Liver (tissue), 3 donors: ENCODE measurements at regions not wholly inside any gene's neighbourhood (a gene's known extent, or its start where the extent isn't known, plus 50 kb on each side); places are given as distances from the start of the nearest gene placed in this dataset.

Experiments
- CTCF ChIP-seq: fragments of 150-350 bp; IDR thresholded peaks from 2 replicates; pipeline ENCODE4 v1.5.1; 2017; ENCODE audit warnings: improper control_type of control experiment, low read depth, low read length; ENCODE audit not compliant: missing input control
- RAD21 ChIP-seq, 2 donors: IDR thresholded peaks; 2 replicates each; pipeline ENCODE4 v1.6.1; 2016; ENCODE audit warnings: antibody characterized with exemption in 2 of 2, mild to moderate bottlenecking in 2 of 2
- TAF1 ChIP-seq: conservative IDR thresholded peaks from 2 replicates; pipeline ENCODE4 v1.6.1; 2016; ENCODE audit warnings: antibody characterized with exemption, mild to moderate bottlenecking
- donor health status: healthy.
- donor health status: healthy.

DNA sequence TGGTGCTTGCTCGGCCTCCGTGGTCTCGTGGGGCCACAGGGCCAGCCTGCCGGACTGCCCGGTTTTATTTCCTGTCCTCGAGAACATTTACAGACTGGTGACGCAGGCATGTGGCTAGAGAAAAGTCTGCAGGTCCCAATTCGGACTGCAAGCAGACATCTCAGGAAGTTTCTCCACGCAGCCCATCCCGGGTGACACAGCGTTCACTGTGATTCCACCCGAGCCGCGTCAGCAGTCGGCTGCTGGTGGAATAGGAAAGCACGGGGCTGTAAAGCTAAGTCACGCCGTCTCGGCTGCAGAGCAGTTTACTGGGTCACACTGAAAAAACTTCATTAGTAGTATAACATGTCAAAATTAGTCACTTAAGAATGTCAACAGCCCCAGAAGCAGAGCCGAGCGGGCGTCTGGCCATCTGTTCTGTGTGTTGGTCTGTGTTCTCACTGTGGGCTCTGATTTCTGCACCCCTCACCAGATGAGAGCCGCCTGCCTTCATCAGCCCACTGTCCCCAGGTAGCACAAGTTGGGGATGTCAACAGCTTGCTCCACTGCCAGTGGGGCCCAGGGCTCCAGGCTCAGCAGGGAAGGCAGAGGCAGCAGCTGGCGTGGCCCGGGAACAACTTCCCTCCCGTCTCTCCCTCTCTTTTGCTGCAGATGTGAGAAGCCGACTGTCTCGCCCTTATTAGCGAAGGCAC is 363.7 kb downstream of the IRX2 start:
- TF ChIP-seq CTCF (no peak), TAF1 (no peak), RAD21 (IDR thresholded peaks at IDR 0.05) (no peak)
